Activated T-helper 17 cell treated with anti-CD3 and anti-CD28 coated beads, Interleukin-2, amount 50 U/mL, for 72 hours (primary cell): ENCODE measurements at regions not wholly inside any gene's neighbourhood (a gene's known extent, or its start where the extent isn't known, plus 50 kb on each side); places are given as distances from the start of the nearest gene placed in this dataset.

Experiments used
- ATAC-seq: fragments of 150-1000 bp; cut with Tn5 transposase; replicated peaks from 2 replicates; pipeline ENCODE4 v1.10.0; 2021; ENCODE audit warnings: mild to moderate bottlenecking, moderate library complexity
- H3K27ac Mint-ChIP-seq: one replicate; pipeline ENCODE4 v1.8.0; 2022; ENCODE audit warnings: mixed read lengths
- H3K27me3 Mint-ChIP-seq: one replicate; pipeline ENCODE4 v1.8.0; 2022; ENCODE audit warnings: mixed read lengths
- H3K36me3 Mint-ChIP-seq: one replicate; pipeline ENCODE4 v1.8.0; 2022; ENCODE audit warnings: low read depth, mild to moderate bottlenecking, mixed read lengths
- H3K4me1 Mint-ChIP-seq: one replicate; pipeline ENCODE4 v1.8.0; 2022; ENCODE audit warnings: mixed read lengths
- H3K4me3 Mint-ChIP-seq: one replicate; pipeline ENCODE4 v1.8.0; 2022; ENCODE audit warnings: mild to moderate bottlenecking, mixed read lengths
- H3K9me3 Mint-ChIP-seq: one replicate; pipeline ENCODE4 v1.8.0; 2022; ENCODE audit warnings: mixed read lengths

GRCh38 chr20:23268792-23269354 lies 81.7 kb upstream of the NXT1 start:
- peaks cover 6% of the 10 kb centered on the region for H3K9me3 Mint-ChIP-seq
- no peaks in the 10 kb centered on the region for H3K4me1 Mint-ChIP-seq
- peaks cover 6% of the 10 kb centered on the region for H3K27me3 Mint-ChIP-seq
- H3K27ac Mint-ChIP-seq, result no peak overlapping the region
- H3K36me3 Mint-ChIP-seq, result no peaks in the 10 kb centered on the region
- no peak overlapping the region for H3K4me3 Mint-ChIP-seq
- no peak for ATAC-seq

GRCh38 chr20:23267909-23268308 lies 82.7 kb upstream of the NXT1 start:
- H3K4me3 Mint-ChIP-seq, result no peak overlapping the region
- H3K9me3 Mint-ChIP-seq, result peaks cover 6% of the 10 kb centered on the region
- no peaks in the 10 kb centered on the region for H3K4me1 Mint-ChIP-seq
- no peak overlapping the region for H3K27ac Mint-ChIP-seq
- no peaks in the 10 kb centered on the region for H3K36me3 Mint-ChIP-seq
- ATAC-seq, result no peak
- peaks cover 5% of the 10 kb centered on the region for H3K27me3 Mint-ChIP-seq

GRCh38 chr20:23266530-23267398 lies 83.8 kb upstream of the NXT1 start:
- ATAC-seq, result no peak
- Mint-ChIP-seq H3K36me3 (no peaks in the 10 kb centered on the region), H3K9me3 (peaks cover 6% of the 10 kb centered on the region), H3K4me3 (no peak overlapping the region), H3K27me3 (no peaks in the 10 kb centered on the region), H3K4me1 (no peaks in the 10 kb centered on the region), H3K27ac (no peak overlapping the region)

GRCh38 chr20:23265226-23265625 lies 85.4 kb upstream of the NXT1 start:
- Mint-ChIP-seq H3K36me3 (no peaks in the 10 kb centered on the region), H3K27me3 (no peaks in the 10 kb centered on the region), H3K4me3 (no peak overlapping the region), H3K4me1 (no peaks in the 10 kb centered on the region), H3K27ac (no peak overlapping the region), H3K9me3 (peaks cover 6% of the 10 kb centered on the region)
- ATAC-seq, result no peak

GRCh38 chr20:23264545-23264944 lies 86.0 kb upstream of the NXT1 start:
- H3K4me3 Mint-ChIP-seq, result no peak overlapping the region
- no peaks in the 10 kb centered on the region for H3K36me3 Mint-ChIP-seq
- H3K4me1 Mint-ChIP-seq, result no peaks in the 10 kb centered on the region
- H3K27ac Mint-ChIP-seq, result no peak overlapping the region
- ATAC-seq, result no peak
- peaks cover 6% of the 10 kb centered on the region for H3K9me3 Mint-ChIP-seq
- no peaks in the 10 kb centered on the region for H3K27me3 Mint-ChIP-seq

GRCh38 chr20:23260181-23260840 lies 90.3 kb upstream of the NXT1 start:
- Mint-ChIP-seq H3K27ac (no peak overlapping the region), H3K4me3 (no peak overlapping the region), H3K9me3 (no peaks in the 10 kb centered on the region), H3K36me3 (no peaks in the 10 kb centered on the region), H3K4me1 (no peaks in the 10 kb centered on the region), H3K27me3 (peaks cover 10% of the 10 kb centered on the region)
- no peak for ATAC-seq

- Mint-ChIP-seq H3K36me3 (no peaks in the 10 kb centered on the region), H3K27ac (no peak overlapping the region), H3K4me3 (no peak overlapping the region), H3K9me3 (no peaks in the 10 kb centered on the region), H3K27me3 (peaks cover 17% of the 10 kb centered on the region), H3K4me1 (no peaks in the 10 kb centered on the region)
- ATAC-seq, result no peak
Observed at GRCh38 chr20:23258747-23259121, 91.9 kb upstream of the NXT1 start.

- ATAC-seq, result no peak
- Mint-ChIP-seq H3K36me3 (no peaks in the 10 kb centered on the region), H3K27ac (no peak overlapping the region), H3K4me1 (no peaks in the 10 kb centered on the region), H3K27me3 (peaks cover 17% of the 10 kb centered on the region), H3K9me3 (no peaks in the 10 kb centered on the region), H3K4me3 (no peak overlapping the region)
Observed at GRCh38 chr20:23257848-23258746, 92.5 kb upstream of the NXT1 start.

- no peaks in the 10 kb centered on the region for H3K4me1 Mint-ChIP-seq
- peaks cover 18% of the 10 kb centered on the region for H3K27me3 Mint-ChIP-seq
- H3K27ac Mint-ChIP-seq, result no peak overlapping the region
- ATAC-seq, result no peak
- no peaks in the 10 kb centered on the region for H3K36me3 Mint-ChIP-seq
- no peak overlapping the region for H3K4me3 Mint-ChIP-seq
- H3K9me3 Mint-ChIP-seq, result no peaks in the 10 kb centered on the region
Observed at GRCh38 chr20:23257106-23257761, 93.4 kb upstream of the NXT1 start.

- peaks cover 22% of the 10 kb centered on the region for H3K27me3 Mint-ChIP-seq
- no peaks in the 10 kb centered on the region for H3K4me1 Mint-ChIP-seq
- H3K36me3 Mint-ChIP-seq, result no peaks in the 10 kb centered on the region
- no peak overlapping the region for H3K27ac Mint-ChIP-seq
- no peak overlapping the region for H3K4me3 Mint-ChIP-seq
- no peak for ATAC-seq
- no peaks in the 10 kb centered on the region for H3K9me3 Mint-ChIP-seq
Observed at GRCh38 chr20:23255716-23256385, 94.7 kb upstream of the NXT1 start.

- no peak for ATAC-seq
- Mint-ChIP-seq H3K4me1 (no peaks in the 10 kb centered on the region), H3K36me3 (no peaks in the 10 kb centered on the region), H3K27ac (no peak overlapping the region), H3K4me3 (no peak overlapping the region), H3K9me3 (no peaks in the 10 kb centered on the region), H3K27me3 (peaks cover 22% of the 10 kb centered on the region)
Observed at GRCh38 chr20:23255106-23255505, 95.5 kb upstream of the NXT1 start.

- no peaks in the 10 kb centered on the region for H3K36me3 Mint-ChIP-seq
Observed at GRCh38 chr20:23254505-23254904, 96.1 kb upstream of the NXT1 start.

GRCh38 chr20:23254034-23254433 lies 96.6 kb upstream of the NXT1 start:
- no peak for ATAC-seq
- H3K27me3 Mint-ChIP-seq, result peaks cover 25% of the 10 kb centered on the region
- no peaks in the 10 kb centered on the region for H3K4me1 Mint-ChIP-seq
- no peaks in the 10 kb centered on the region for H3K36me3 Mint-ChIP-seq
- no peaks in the 10 kb centered on the region for H3K9me3 Mint-ChIP-seq
- no peak overlapping the region for H3K4me3 Mint-ChIP-seq
- no peak overlapping the region for H3K27ac Mint-ChIP-seq

More at GRCh38 chr20:23254505-23254904, 96.1 kb upstream of the NXT1 start:
- ATAC-seq, result no peak
- H3K4me1 Mint-ChIP-seq, result no peaks in the 10 kb centered on the region
- peaks cover 23% of the 10 kb centered on the region for H3K27me3 Mint-ChIP-seq
- no peak overlapping the region for H3K27ac Mint-ChIP-seq
- H3K9me3 Mint-ChIP-seq, result no peaks in the 10 kb centered on the region
- H3K4me3 Mint-ChIP-seq, result no peak overlapping the region
